PC-3 (cell line): ENCODE measurements at regions not wholly inside any gene's neighbourhood (a gene's known extent, or its start where the extent isn't known, plus 50 kb on each side); places are given as distances from the start of the nearest gene placed in this dataset.

ENCODE experiments used
- ATAC-seq: fragments of 200-7000 bp; cut with Tn5 transposase; 2 replicates; pipeline ENCODE4 v1.9.1; 2020; ENCODE audit warnings: mild to moderate bottlenecking, moderate library complexity
- BruUV-seq: library from RNA; stranded (reverse); fragments of 400-500 nt; replicated peaks from 2 replicates; lab custom pipeline; 2021; lab: Mats Ljungman, UMichigan
- CTCF ChIA-PET: fragments of 300-600 bp; sonication (Branson Sonifier 250); formaldehyde crosslinking; loops from one replicate; lab custom pipeline; 2022; ENCODE audit warnings: antibody characterized with exemption; lab: Charles Lee
- POLR2A ChIA-PET: fragments of 300-600 bp; sonication (Branson Sonifier 250); formaldehyde crosslinking; loops from one replicate; lab custom pipeline; 2022; ENCODE audit warnings: antibody characterized with exemption; ENCODE audit not compliant: unreplicated experiment; lab: Charles Lee
- DNase-seq: peaks from one replicate; pipeline ENCODE4 v3.0.0-alpha.2; 2015
- H2AFZ ChIP-seq: fragments of 300-600 bp; sonication (generic); 2 replicates; pipeline ENCODE4 v1.6.0; 2016; ENCODE audit warnings: antibody characterized with exemption, low read length
- H3F3A ChIP-seq: fragments of 300-600 bp; sonication (generic); one replicate; pipeline ENCODE4 v1.6.0; 2017; ENCODE audit warnings: antibody characterized with exemption, low read length, control low read depth, mild to moderate bottlenecking; ENCODE audit not compliant: unreplicated experiment
- H3K27ac ChIP-seq: fragments of 300-600 bp; sonication (generic); 2 replicates; pipeline ENCODE4 v1.5.1; 2016; ENCODE audit warnings: mild to moderate bottlenecking, low read length
- H3K27me3 ChIP-seq: fragments of 300-600 bp; sonication (generic); 2 replicates; pipeline ENCODE4 v1.6.1; 2016; ENCODE audit warnings: low read length, mixed read lengths
- H3K36me3 ChIP-seq: fragments of 300-600 bp; sonication (generic); 2 replicates; pipeline ENCODE4 v1.6.1; 2016; ENCODE audit warnings: low read depth, mixed run types, low read length, mixed read lengths
- H3K4me1 ChIP-seq: fragments of 300-600 bp; sonication (generic); 2 replicates; pipeline ENCODE4 v1.5.1; 2016; ENCODE audit warnings: low read length; ENCODE audit not compliant: insufficient read depth
- H3K4me2 ChIP-seq: fragments of 300-600 bp; sonication (generic); 2 replicates; pipeline ENCODE4 v1.6.0; 2016; ENCODE audit warnings: low read length
- H3K4me3 ChIP-seq: fragments of 300-600 bp; sonication (generic); 2 replicates; pipeline ENCODE4 v1.5.1; 2016; ENCODE audit warnings: mild to moderate bottlenecking, low read length, mixed read lengths
- H3K79me2 ChIP-seq: fragments of 300-600 bp; sonication (generic); 2 replicates; pipeline ENCODE4 v1.6.1; 2017; ENCODE audit warnings: low read length, mixed read lengths
- H3K9ac ChIP-seq: fragments of 300-600 bp; sonication (generic); 2 replicates; pipeline ENCODE4 v1.6.0; 2016; ENCODE audit warnings: mild to moderate bottlenecking, low read length
- H3K9me2 ChIP-seq: fragments of 300-600 bp; sonication (generic); replicated peaks from 2 replicates; pipeline ENCODE4 v1.6.1; 2016; ENCODE audit warnings: mixed run types, low read length, mixed read lengths
- H3K9me3 ChIP-seq: fragments of 300-600 bp; sonication (generic); 2 replicates; pipeline ENCODE4 v1.6.1; 2016; ENCODE audit warnings: low read length, mixed read lengths
- H4K20me1 ChIP-seq: fragments of 300-600 bp; sonication (generic); 2 replicates; pipeline ENCODE4 v1.6.1; 2016; ENCODE audit warnings: low read length, mixed read lengths
- EZH2 ChIP-seq: fragments of 300-600 bp; sonication (generic); IDR thresholded peaks from one replicate; pipeline ENCODE4 v1.6.1; 2017; ENCODE audit warnings: antibody characterized with exemption, mild to moderate bottlenecking, low read length; ENCODE audit not compliant: unreplicated experiment
- EZH2phosphoT487 ChIP-seq: fragments of 300-600 bp; sonication (generic); IDR thresholded peaks from 2 replicates; pipeline ENCODE4 v1.6.1; 2018; ENCODE audit warnings: mild to moderate bottlenecking, antibody characterized with exemption, low read length, borderline replicate concordance
- intact Hi-C: fragments of 100-400 bp; cut with micrococcal nuclease; formaldehyde crosslinking; loops from 2 replicates; pipeline ENCODE4 v1.9.0; 2023
- TF ChIP-seq, protein P1 (sequence below): fragments of 300-600 bp; sonication (generic); conservative IDR thresholded peaks from 2 replicates; pipeline ENCODE4 v1.5.1; 2017; ENCODE audit warnings: antibody characterized with exemption, low read depth, mild to moderate bottlenecking, low read length

DNA sequence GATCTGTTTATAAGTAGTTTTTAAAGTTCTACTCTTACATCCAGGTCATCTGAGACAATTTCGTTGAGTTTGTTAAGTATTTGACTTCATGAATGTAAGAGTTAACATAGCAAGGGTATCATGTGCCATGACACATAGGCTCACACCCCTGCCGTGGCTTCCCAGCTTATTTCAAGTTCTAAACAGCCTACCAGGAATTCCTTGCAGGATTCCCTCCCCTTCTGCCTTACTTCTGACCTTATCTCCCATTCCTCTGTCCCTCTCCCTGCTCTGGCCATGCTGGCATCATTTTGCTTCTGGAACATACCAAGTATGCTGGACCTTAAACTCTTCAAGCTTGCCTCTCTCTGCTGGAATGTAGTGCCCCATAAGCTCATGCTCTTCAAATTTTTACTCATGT, 369.9 kb upstream of the PCDH7 start:
- H4K20me1 ChIP-seq = no peaks in the 10 kb centered on the region
- H3K27ac ChIP-seq = no peak overlapping the region
- ATAC-seq (no peak), DNase-seq (no peak)
- no peak overlapping the region for H3K4me3 ChIP-seq
- H3K4me2 ChIP-seq = no peak overlapping the region
- H3K27me3 ChIP-seq = no peaks in the 10 kb centered on the region
- H3F3A ChIP-seq = no peaks in the 10 kb centered on the region
- H3K79me2 ChIP-seq = no peaks in the 10 kb centered on the region
- POLR2A ChIA-PET = no interaction called here
- no peak overlapping the region for H3K9ac ChIP-seq
- no peaks in the 10 kb centered on the region for H3K4me1 ChIP-seq
- TF ChIP-seq EZH2phosphoT487 (no peak), EZH2 (no peak)
- TF ChIP-seq, protein P1, sequence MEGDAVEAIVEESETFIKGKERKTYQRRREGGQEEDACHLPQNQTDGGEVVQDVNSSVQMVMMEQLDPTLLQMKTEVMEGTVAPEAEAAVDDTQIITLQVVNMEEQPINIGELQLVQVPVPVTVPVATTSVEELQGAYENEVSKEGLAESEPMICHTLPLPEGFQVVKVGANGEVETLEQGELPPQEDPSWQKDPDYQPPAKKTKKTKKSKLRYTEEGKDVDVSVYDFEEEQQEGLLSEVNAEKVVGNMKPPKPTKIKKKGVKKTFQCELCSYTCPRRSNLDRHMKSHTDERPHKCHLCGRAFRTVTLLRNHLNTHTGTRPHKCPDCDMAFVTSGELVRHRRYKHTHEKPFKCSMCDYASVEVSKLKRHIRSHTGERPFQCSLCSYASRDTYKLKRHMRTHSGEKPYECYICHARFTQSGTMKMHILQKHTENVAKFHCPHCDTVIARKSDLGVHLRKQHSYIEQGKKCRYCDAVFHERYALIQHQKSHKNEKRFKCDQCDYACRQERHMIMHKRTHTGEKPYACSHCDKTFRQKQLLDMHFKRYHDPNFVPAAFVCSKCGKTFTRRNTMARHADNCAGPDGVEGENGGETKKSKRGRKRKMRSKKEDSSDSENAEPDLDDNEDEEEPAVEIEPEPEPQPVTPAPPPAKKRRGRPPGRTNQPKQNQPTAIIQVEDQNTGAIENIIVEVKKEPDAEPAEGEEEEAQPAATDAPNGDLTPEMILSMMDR = no peak
- CTCF ChIA-PET = no interaction called here
- intact Hi-C loops = no loop called here
- no peaks in the 10 kb centered on the region for H3K9me2 ChIP-seq
- H3K9me3 ChIP-seq = no peaks in the 10 kb centered on the region
- no peak overlapping the region for H2AFZ ChIP-seq
- no peaks in the 10 kb centered on the region for H3K36me3 ChIP-seq
- no TSS peak for BruUV-seq

DNA sequence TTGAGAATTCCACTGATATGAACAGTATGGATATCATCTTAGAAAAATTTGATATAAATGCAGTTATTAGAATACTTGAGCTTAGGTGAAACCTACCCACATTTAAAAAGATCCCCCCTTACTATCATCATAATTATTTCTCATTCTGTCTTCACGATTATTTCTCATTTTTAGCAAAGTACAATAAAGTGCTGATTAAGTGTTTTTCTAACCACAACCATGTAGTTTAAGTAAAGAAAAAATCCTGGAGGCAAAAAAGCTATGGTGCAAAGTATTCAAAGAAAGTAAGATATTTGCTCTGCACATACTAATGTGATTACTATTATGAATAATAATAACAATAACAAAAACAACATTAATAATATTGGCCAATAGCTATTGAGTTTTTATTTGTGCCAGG, 365.6 kb upstream of the PCDH7 start:
- Histone ChIP-seq H3K4me1 (no peaks in the 10 kb centered on the region), H3K9me3 (no peaks in the 10 kb centered on the region), H3K9me2 (no peaks in the 10 kb centered on the region), H3K27me3 (no peaks in the 10 kb centered on the region), H3K9ac (no peak overlapping the region), H3K79me2 (no peaks in the 10 kb centered on the region), H3K4me3 (no peak overlapping the region), H3K36me3 (no peaks in the 10 kb centered on the region), H3K27ac (no peak overlapping the region), H3F3A (no peaks in the 10 kb centered on the region), H2AFZ (no peak overlapping the region), H4K20me1 (no peaks in the 10 kb centered on the region), H3K4me2 (no peak overlapping the region)
- TF ChIP-seq, protein P1 = no peak
- no peak for TF ChIP-seq EZH2
- TF ChIP-seq EZH2phosphoT487 = no peak
- ChIA-PET CTCF (no interaction called here), POLR2A (no interaction called here)
- DNase-seq (no peak), ATAC-seq (no peak)
- intact Hi-C loops = no loop called here
- BruUV-seq = no TSS peak

DNA sequence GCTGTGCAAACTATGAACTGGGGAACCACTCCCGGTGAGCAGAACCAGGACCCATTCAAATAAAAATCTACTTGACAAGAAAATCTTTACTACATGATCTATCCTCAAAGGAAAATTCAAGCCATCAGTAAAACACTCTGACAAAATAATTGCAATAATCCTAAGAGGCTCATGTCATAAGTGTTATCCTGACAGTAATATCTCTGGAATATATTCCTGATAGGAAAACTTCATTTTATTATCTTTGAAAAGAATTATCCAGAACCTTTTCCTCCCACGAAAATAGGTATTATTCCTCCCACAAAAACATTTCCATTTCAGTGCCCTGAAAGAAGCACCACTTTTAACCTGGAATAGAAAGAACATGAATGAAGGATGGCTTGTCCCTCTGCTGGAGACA, 357.7 kb upstream of the PCDH7 start:
- Histone ChIP-seq H3F3A (no peaks in the 10 kb centered on the region), H4K20me1 (no peaks in the 10 kb centered on the region), H2AFZ (no peak overlapping the region), H3K9me3 (no peaks in the 10 kb centered on the region), H3K4me3 (no peak overlapping the region), H3K9ac (no peak overlapping the region), H3K27me3 (no peaks in the 10 kb centered on the region), H3K4me1 (no peaks in the 10 kb centered on the region), H3K4me2 (no peak overlapping the region), H3K79me2 (no peaks in the 10 kb centered on the region), H3K36me3 (no peaks in the 10 kb centered on the region), H3K27ac (no peak overlapping the region), H3K9me2 (no peaks in the 10 kb centered on the region)
- no TSS peak for BruUV-seq
- ChIA-PET CTCF (no interaction called here), POLR2A (no interaction called here)
- TF ChIP-seq, protein P1 = no peak
- TF ChIP-seq EZH2phosphoT487 (no peak), EZH2 (no peak)
- intact Hi-C loops = no loop called here
- no peak for ATAC-seq
- no peak for DNase-seq
